IMR-90 (cell line): ENCODE measurements at regions not wholly inside any gene's neighbourhood (a gene's known extent, or its start where the extent isn't known, plus 50 kb on each side); places are given as distances from the start of the nearest gene placed in this dataset.

ENCODE experiments used
- ATAC-seq: fragments of 200-7000 bp; cut with Tn5 transposase; 2 replicates; pipeline ENCODE4 v1.9.1; 2020; ENCODE audit warnings: low read depth, mild to moderate bottlenecking, moderate library complexity
- BruUV-seq: library from RNA; stranded (reverse); fragments of 400-500 nt; replicated peaks from 2 replicates; lab custom pipeline; 2021; lab: Mats Ljungman, UMichigan
- CTCF ChIA-PET: fragments of 300-600 bp; formaldehyde crosslinking; extraction: SDS; loops from one replicate; lab custom pipeline; 2021; ENCODE audit warnings: antibody characterized with exemption; lab: Yijun Ruan, JAX
- POLR2A ChIA-PET: fragments of 300-600 bp; sonication (Branson Sonifier 250); formaldehyde crosslinking; loops from one replicate; lab custom pipeline; 2022; ENCODE audit warnings: antibody characterized with exemption; ENCODE audit not compliant: unreplicated experiment; lab: Charles Lee
- DNase-seq: peaks from one replicate; pipeline ENCODE4 v3.0.0; 2013
- H2AFZ ChIP-seq: replicated peaks from 2 replicates; pipeline ENCODE3; 2013; ENCODE audit warnings: low read length, mild to moderate bottlenecking; ENCODE audit not compliant: poor library complexity
- H2AK5ac ChIP-seq: 2 replicates; pipeline ENCODE4 v1.6.1; 2013; ENCODE audit warnings: low read depth, low read length, inconsistent platforms
- H2AK9ac ChIP-seq: replicated peaks from 2 replicates; pipeline ENCODE3; 2013; ENCODE audit warnings: mild to moderate bottlenecking, low read depth, low read length, moderate library complexity; ENCODE audit not compliant: poor library complexity
- H2BK120ac ChIP-seq: 2 replicates; pipeline ENCODE4 v1.6.1; 2013; ENCODE audit warnings: low read depth, low read length, inconsistent platforms
- H2BK15ac ChIP-seq: 3 replicates; pipeline ENCODE4 v1.6.1; 2013; ENCODE audit warnings: low read depth, low read length, inconsistent platforms
- H2BK20ac ChIP-seq: 2 replicates; pipeline ENCODE4 v1.6.1; 2013; ENCODE audit warnings: low read depth, mild to moderate bottlenecking, inconsistent platforms, low read length, moderate library complexity
- H2BK5ac ChIP-seq: 2 replicates; pipeline ENCODE4 v1.6.1; 2013; ENCODE audit warnings: mild to moderate bottlenecking, low read depth, low read length, inconsistent platforms; ENCODE audit not compliant: poor library complexity, severe bottlenecking
- H3K14ac ChIP-seq: replicated peaks from 2 replicates; pipeline ENCODE4 v1.6.1; 2013; ENCODE audit warnings: low read depth, low read length, inconsistent platforms
- H3K18ac ChIP-seq: 2 replicates; pipeline ENCODE4 v1.6.1; 2013; ENCODE audit warnings: low read depth, low read length, control low read depth
- H3K23ac ChIP-seq: 2 replicates; pipeline ENCODE4 v1.6.1; 2013; ENCODE audit warnings: low read depth, low read length, inconsistent platforms
- H3K27ac ChIP-seq: 2 replicates; pipeline ENCODE4 v1.5.1; 2013; ENCODE audit warnings: mild to moderate bottlenecking, control low read depth, low read length; ENCODE audit not compliant: insufficient read depth
- H3K27me3 ChIP-seq: 2 replicates; pipeline ENCODE4 v1.6.1; 2013; ENCODE audit warnings: low read length; ENCODE audit not compliant: control insufficient read depth, insufficient read depth
- H3K36me3 ChIP-seq: 2 replicates; pipeline ENCODE4 v1.6.1; 2013; ENCODE audit warnings: low read length, mixed read lengths; ENCODE audit not compliant: control insufficient read depth, insufficient read depth
- H3K4ac ChIP-seq: 2 replicates; pipeline ENCODE4 v1.6.1; 2013; ENCODE audit warnings: low read depth, low read length, inconsistent platforms
- H3K4me1 ChIP-seq: 2 replicates; pipeline ENCODE4 v1.6.1; 2013; ENCODE audit warnings: low read length, mixed read lengths; ENCODE audit not compliant: control insufficient read depth, insufficient read depth
- H3K4me2 ChIP-seq: 2 replicates; pipeline ENCODE4 v1.6.1; 2013; ENCODE audit warnings: low read depth, mild to moderate bottlenecking, control low read depth, low read length, moderate library complexity
- H3K4me3 ChIP-seq: 2 replicates; pipeline ENCODE4 v1.5.1; 2013; ENCODE audit warnings: low read depth, mild to moderate bottlenecking, control low read depth, low read length, moderate library complexity; ENCODE audit not compliant: insufficient read depth
- H3K56ac ChIP-seq: 2 replicates; pipeline ENCODE4 v1.6.1; 2013; ENCODE audit warnings: low read length, inconsistent platforms; ENCODE audit not compliant: insufficient read depth; ENCODE audit errors: extremely low read depth
- H3K79me1 ChIP-seq, 2 experiments: 2 replicates each; pipeline ENCODE4 v1.6.1; 2013; ENCODE audit warnings: low read length in 2 of 2, inconsistent platforms in 1 of 2, low read depth in 1 of 2
- H3K9ac ChIP-seq: 2 replicates; pipeline ENCODE4 v1.6.1; 2013; ENCODE audit warnings: low read depth, low read length, control low read depth
- H3K9me1 ChIP-seq: 2 replicates; pipeline ENCODE4 v1.6.1; 2013; ENCODE audit warnings: low read length, inconsistent platforms; ENCODE audit not compliant: insufficient read depth
- H3K9me3 ChIP-seq: 2 replicates; pipeline ENCODE4 v1.6.1; 2013; ENCODE audit warnings: low read length; ENCODE audit not compliant: control insufficient read depth, insufficient read depth
- H4K20me1 ChIP-seq: 2 replicates; pipeline ENCODE4 v1.6.1; 2013; ENCODE audit warnings: low read length, inconsistent platforms; ENCODE audit not compliant: insufficient read depth
- H4K5ac ChIP-seq: 2 replicates; pipeline ENCODE4 v1.6.1; 2013; ENCODE audit warnings: mild to moderate bottlenecking, low read depth, low read length, control low read depth
- H4K8ac ChIP-seq, 2 experiments: 2 replicates each; pipeline ENCODE4 v1.6.1; 2013; ENCODE audit warnings: low read depth in 2 of 2, low read length in 2 of 2, control low read depth in 1 of 2, inconsistent platforms in 1 of 2
- H4K91ac ChIP-seq: 2 replicates; pipeline ENCODE4 v1.6.1; 2013; ENCODE audit warnings: low read depth, low read length, inconsistent platforms; ENCODE audit not compliant: insufficient read depth
- BHLHE40 ChIP-seq: fragments of 150-350 bp; IDR thresholded peaks from 2 replicates; pipeline ENCODE4 v1.6.1; 2016; ENCODE audit warnings: mild to moderate bottlenecking, low read depth, low read length
- CEBPB ChIP-seq: IDR thresholded peaks from 2 replicates; pipeline ENCODE4 v1.6.1; 2012; ENCODE audit warnings: low read depth, low read length, improper control_type of control experiment
- CHD1 ChIP-seq: IDR thresholded peaks from 2 replicates; pipeline ENCODE4 v1.6.1; 2012; ENCODE audit warnings: low read depth, low read length, improper control_type of control experiment
- CTCF ChIP-seq: conservative IDR thresholded peaks from 2 replicates; pipeline ENCODE4 v1.5.1; 2012; ENCODE audit warnings: mild to moderate bottlenecking, low read depth, low read length, improper control_type of control experiment
- ELK1 ChIP-seq: fragments of 150-350 bp; IDR thresholded peaks from 2 replicates; pipeline ENCODE4 v1.6.1; 2016; ENCODE audit warnings: low read depth, mild to moderate bottlenecking, low read length, moderate library complexity, borderline replicate concordance
- FOS ChIP-seq: fragments of 150-350 bp; IDR thresholded peaks from 2 replicates; pipeline ENCODE4 v1.6.1; 2016; ENCODE audit warnings: low read depth, low read length
- MAFK ChIP-seq: IDR thresholded peaks from 2 replicates; pipeline ENCODE4 v1.6.1; 2012; ENCODE audit warnings: low read depth, low read length, improper control_type of control experiment
- MAZ ChIP-seq: IDR thresholded peaks from 2 replicates; pipeline ENCODE4 v1.6.1; 2012; ENCODE audit warnings: low read depth, mild to moderate bottlenecking, low read length, improper control_type of control experiment, moderate library complexity, borderline replicate concordance
- MXI1 ChIP-seq: IDR thresholded peaks from 2 replicates; pipeline ENCODE4 v1.6.1; 2012; ENCODE audit warnings: low read depth, mild to moderate bottlenecking, low read length, moderate library complexity, borderline replicate concordance
- NFE2L2 ChIP-seq: fragments of 150-350 bp; IDR thresholded peaks from 2 replicates; pipeline ENCODE4 v1.6.1; 2016; ENCODE audit warnings: low read depth, mild to moderate bottlenecking, low read length
- POLR2A ChIP-seq: IDR thresholded peaks from 2 replicates; pipeline ENCODE4 v1.6.1; 2012; ENCODE audit warnings: mild to moderate bottlenecking, low read depth, low read length
- RAD21 ChIP-seq: IDR thresholded peaks from 2 replicates; pipeline ENCODE4 v1.6.1; 2012; ENCODE audit warnings: low read length, improper control_type of control experiment
- RCOR1 ChIP-seq: IDR thresholded peaks from 2 replicates; pipeline ENCODE4 v1.6.1; 2012; ENCODE audit warnings: mild to moderate bottlenecking, low read length, improper control_type of control experiment; ENCODE audit not compliant: insufficient replicate concordance
- RFX5 ChIP-seq: IDR thresholded peaks from 2 replicates; pipeline ENCODE4 v1.8.0; 2012; ENCODE audit warnings: low read depth, mild to moderate bottlenecking, low read length, moderate library complexity
- SMC3 ChIP-seq: fragments of 150-350 bp; IDR thresholded peaks from 2 replicates; pipeline ENCODE4 v1.6.1; 2016; ENCODE audit warnings: low read depth, mild to moderate bottlenecking, antibody characterized with exemption, low read length, moderate library complexity
- WGBS, 2 experiments: methylation state at CpG; one replicate each; pipeline versions ENCODE4 v1.1.5 to v1.1.7; 2013; ENCODE audit warnings: missing lambda C conversion rate in 2 of 2; ENCODE audit not compliant: insufficient read length in 1 of 2; ENCODE audit errors: extremely low coverage in 2 of 2; 5-methylcytosine and 5-hydroxymethylcytosine counted together
- dilution Hi-C: fragments of 300-500 bp; cut with HindIII; formaldehyde crosslinking; loops from one replicate; pipeline ENCODE4 v1.14.3; 2018; ENCODE audit warnings: low sequenced_read_pairs; ENCODE audit not compliant: unreplicated experiment
- in situ Hi-C: fragments of 300-500 bp; cut with MboI; formaldehyde crosslinking; loops from 3 replicates; pipeline ENCODE4 v1.14.3; 2019; ENCODE audit warnings: low sequenced_read_pairs, inconsistent platforms, mixed read lengths
- intact Hi-C: fragments of 100-400 bp; cut with micrococcal nuclease; formaldehyde crosslinking; loops from 2 replicates; pipeline ENCODE4 v1.10.0; 2022
- TF ChIP-seq, protein P1 (sequence below): fragments of 150-350 bp; IDR thresholded peaks from 2 replicates; pipeline ENCODE4 v1.6.1; 2017; ENCODE audit warnings: mild to moderate bottlenecking, antibody characterized with exemption, low read length, low read depth

DNA sequence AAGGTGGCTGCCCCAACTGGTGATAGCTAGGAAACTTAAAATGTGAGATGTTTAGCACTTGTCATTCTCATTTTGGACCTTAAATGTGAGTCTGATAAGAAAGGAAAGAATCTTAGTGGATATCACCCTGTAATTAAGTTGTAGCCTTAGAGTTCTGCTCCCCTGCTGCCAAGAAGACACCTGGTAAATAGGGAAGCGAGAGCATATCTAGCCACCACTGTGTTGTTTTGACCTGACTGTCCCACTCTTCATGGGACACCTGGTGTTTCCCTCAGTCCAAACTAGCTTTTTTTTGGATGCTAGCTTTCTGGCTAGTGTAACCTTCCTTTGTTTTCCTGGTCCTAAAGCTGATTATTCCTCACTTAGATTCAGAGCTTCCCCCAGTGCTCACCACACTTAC, 357.6 kb downstream of the RAD51AP2 start:
- Histone ChIP-seq H3K9me3 (no peaks in the 10 kb centered on the region), H2BK20ac (no peak overlapping the region), H4K91ac (no peak overlapping the region), H3K14ac (no peak overlapping the region), H2BK120ac (no peak overlapping the region), H3K56ac (no peak overlapping the region), H3K79me1 (no peaks in the 10 kb centered on the region), H3K4me2 (no peak overlapping the region), H2BK5ac (no peak overlapping the region), H3K36me3 (no peaks in the 10 kb centered on the region), H3K27me3 (no peaks in the 10 kb centered on the region), H2AK5ac (no peak overlapping the region), H4K5ac (no peak overlapping the region), H3K4me3 (no peak overlapping the region), H2BK15ac (no peak overlapping the region), H2AFZ (no peak overlapping the region), H3K4ac (no peak overlapping the region), H2AK9ac (no peak overlapping the region), H3K27ac (no peak overlapping the region), H3K4me1 (no peaks in the 10 kb centered on the region), H4K8ac (no peak overlapping the region), H4K20me1 (no peaks in the 10 kb centered on the region), H3K23ac (no peak overlapping the region), H3K9ac (no peak overlapping the region), H3K9me1 (no peaks in the 10 kb centered on the region), H3K18ac (no peak overlapping the region)
- DNase-seq (no peak), ATAC-seq (no peak)
- intact Hi-C loops (no loop called here), dilution Hi-C loops (no loop called here), in situ Hi-C loops (no loop called here)
- TF ChIP-seq NFE2L2 (no peak), MAFK (no peak), CHD1 (no peak), BHLHE40 (no peak), RCOR1 (no peak), SMC3 (no peak), POLR2A (no peak), MXI1 (no peak), CEBPB (no peak), RAD21 (no peak), RFX5 (no peak), MAZ (no peak), ELK1 (no peak), CTCF (no peak), FOS (no peak)
- TF ChIP-seq, protein P1, sequence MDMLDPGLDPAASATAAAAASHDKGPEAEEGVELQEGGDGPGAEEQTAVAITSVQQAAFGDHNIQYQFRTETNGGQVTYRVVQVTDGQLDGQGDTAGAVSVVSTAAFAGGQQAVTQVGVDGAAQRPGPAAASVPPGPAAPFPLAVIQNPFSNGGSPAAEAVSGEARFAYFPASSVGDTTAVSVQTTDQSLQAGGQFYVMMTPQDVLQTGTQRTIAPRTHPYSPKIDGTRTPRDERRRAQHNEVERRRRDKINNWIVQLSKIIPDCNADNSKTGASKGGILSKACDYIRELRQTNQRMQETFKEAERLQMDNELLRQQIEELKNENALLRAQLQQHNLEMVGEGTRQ: no peak
- CTCF ChIA-PET: no interaction called here
- POLR2A ChIA-PET: no interaction called here
- BruUV-seq: no TSS peak
- WGBS, 2 experiments: no CpG with 5 or more reads among the region's 1 CpG
